Right atrium auricular region (tissue), 2 donors: ENCODE measurements at regions not wholly inside any gene's neighbourhood (a gene's known extent, or its start where the extent isn't known, plus 50 kb on each side); places are given as distances from the start of the nearest gene placed in this dataset.

Source experiments
- DNase-seq: peaks from one replicate; pipeline ENCODE4 v3.0.0-alpha.2; 2019; ENCODE audit warnings: low spot score
- H3K27ac ChIP-seq, 2 donors: fragments of 200-600 bp; sonication (generic); 1 replicate in 1 of 2; 2 replicates in 1 of 2; pipeline ENCODE4 v1.5.1; 2016 to 2019
- H3K27me3 ChIP-seq, 2 donors: fragments of 200-600 bp; sonication (generic); one replicate each; pipeline versions ENCODE4 v1.5.1 to v1.6.0; 2017 to 2019
- H3K36me3 ChIP-seq: fragments of 200-600 bp; sonication (generic); one replicate; pipeline ENCODE4 v1.5.1; 2016
- H3K4me1 ChIP-seq, 2 donors: fragments of 200-600 bp; sonication (generic); one replicate each; pipeline versions ENCODE4 v1.5.1 to v1.6.0; 2017 to 2019
- H3K4me3 ChIP-seq, 2 donors: fragments of 200-600 bp; sonication (generic); 1 replicate in 1 of 2; 2 replicates in 1 of 2; pipeline ENCODE4 v1.5.1; 2017 to 2019; ENCODE audit warnings: mild to moderate bottlenecking in 1 of 2, moderate library complexity in 1 of 2
- H3K9me3 ChIP-seq, 2 donors: fragments of 200-600 bp; sonication (generic); one replicate each; pipeline ENCODE4 v1.5.1; 2019
- CTCF ChIP-seq, 2 donors: fragments of 200-600 bp; sonication (generic); IDR thresholded peaks; one replicate each; pipeline ENCODE4 v1.5.1; 2019; ENCODE audit warnings: antibody characterized with exemption in 2 of 2

DNA sequence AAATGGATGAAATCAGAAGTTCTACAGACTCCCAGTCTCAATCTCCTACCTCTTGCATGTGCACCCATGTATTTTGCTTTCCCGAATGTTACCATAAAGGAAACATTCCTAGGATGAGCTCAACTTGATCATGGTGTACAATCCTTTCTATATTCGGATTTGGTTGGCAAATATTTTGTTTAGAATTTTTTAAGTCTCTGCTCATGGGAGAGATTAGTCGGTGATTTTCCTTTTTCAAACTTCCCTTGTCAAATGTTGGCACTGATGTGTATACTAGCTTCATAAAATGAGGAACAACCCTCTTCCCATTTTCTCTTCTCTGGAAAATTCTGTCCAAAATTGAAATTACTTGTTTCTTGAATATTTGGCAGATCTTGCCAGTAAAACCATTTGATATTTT, 317.6 kb upstream of the RASGRP1 start:
- H3K4me3 ChIP-seq: no peak overlapping the region
- DNase-seq: no peak
- H3K27ac ChIP-seq: no peak overlapping the region
- no peaks in the 10 kb centered on the region for H3K27me3 ChIP-seq
- peaks cover 0 to 11% of the 10 kb centered on the region in 2 donors for H3K4me1 ChIP-seq
- H3K36me3 ChIP-seq: no peaks in the 10 kb centered on the region
- no peaks in the 10 kb centered on the region for H3K9me3 ChIP-seq
- no peak for TF ChIP-seq CTCF (IDR thresholded peaks at IDR 0.05)

- peaks cover 0 to 11% of the 10 kb centered on the region in 2 donors for H3K4me1 ChIP-seq
- no peak for DNase-seq
- H3K36me3 ChIP-seq: no peaks in the 10 kb centered on the region
- no peak for TF ChIP-seq CTCF (IDR thresholded peaks at IDR 0.05)
- H3K9me3 ChIP-seq: no peaks in the 10 kb centered on the region
- H3K27ac ChIP-seq: no peak overlapping the region
- no peak overlapping the region for H3K4me3 ChIP-seq
- H3K27me3 ChIP-seq: no peaks in the 10 kb centered on the region
Measured at GRCh38 chr15:38883987-38884386, 319.4 kb upstream of the RASGRP1 start.

DNA sequence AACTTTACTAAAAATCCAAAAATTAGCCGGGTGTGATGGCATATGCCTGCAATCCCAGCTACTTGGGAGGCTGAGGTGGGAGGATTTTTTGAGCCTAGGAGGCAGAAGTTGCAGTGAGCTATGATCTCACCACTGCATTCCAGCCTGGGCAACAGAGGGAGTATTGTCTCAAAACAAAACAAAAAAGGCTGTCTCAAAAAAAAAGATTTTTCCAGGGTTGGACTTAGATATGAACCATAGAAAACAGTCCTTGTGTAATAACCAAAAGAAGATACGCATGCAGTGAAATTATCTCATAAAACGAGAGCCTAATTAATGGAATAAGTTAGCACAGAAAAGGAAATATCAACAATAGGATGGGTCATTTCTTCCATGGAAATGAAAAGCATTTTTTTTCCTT, 320.4 kb upstream of the RASGRP1 start:
- H3K4me1 ChIP-seq: peaks cover 0 to 11% of the 10 kb centered on the region in 2 donors
- H3K27ac ChIP-seq: no peak overlapping the region
- H3K4me3 ChIP-seq: no peak overlapping the region
- TF ChIP-seq CTCF (IDR thresholded peaks at IDR 0.05): no peak
- DNase-seq: no peak
- H3K36me3 ChIP-seq: no peaks in the 10 kb centered on the region
- no peaks in the 10 kb centered on the region for H3K9me3 ChIP-seq
- H3K27me3 ChIP-seq: no peaks in the 10 kb centered on the region

DNA sequence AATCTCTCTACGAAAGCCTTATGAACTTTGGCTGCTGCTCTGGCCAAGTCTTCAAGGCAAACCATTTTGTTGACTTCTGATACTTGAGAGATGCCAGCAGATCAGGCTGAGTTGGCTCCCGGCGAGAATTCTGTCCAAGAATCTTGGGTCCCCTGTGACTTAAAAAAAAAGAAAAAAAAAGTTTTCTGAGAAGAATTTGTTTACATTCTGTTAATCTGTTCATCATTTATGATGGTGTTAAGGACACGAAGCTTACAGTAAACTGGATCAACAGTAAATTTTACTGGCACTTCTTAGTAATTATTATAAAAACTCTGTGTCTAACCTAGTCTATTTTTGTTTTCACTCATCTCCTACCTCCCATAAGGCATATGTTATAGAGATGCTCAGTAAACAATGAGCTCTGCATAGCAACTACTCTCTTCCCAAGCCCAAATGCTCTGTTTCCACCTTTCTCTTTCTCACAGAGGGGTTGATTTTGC, 320.9 kb upstream of the RASGRP1 start:
- Histone ChIP-seq H3K27me3 (no peaks in the 10 kb centered on the region), H3K27ac (no peak overlapping the region), H3K4me3 (no peak overlapping the region), H3K4me1 (peaks cover 0 to 11% of the 10 kb centered on the region in 2 donors), H3K36me3 (no peaks in the 10 kb centered on the region), H3K9me3 (no peaks in the 10 kb centered on the region)
- TF ChIP-seq CTCF (IDR thresholded peaks at IDR 0.05): no peak
- no peak for DNase-seq

DNA sequence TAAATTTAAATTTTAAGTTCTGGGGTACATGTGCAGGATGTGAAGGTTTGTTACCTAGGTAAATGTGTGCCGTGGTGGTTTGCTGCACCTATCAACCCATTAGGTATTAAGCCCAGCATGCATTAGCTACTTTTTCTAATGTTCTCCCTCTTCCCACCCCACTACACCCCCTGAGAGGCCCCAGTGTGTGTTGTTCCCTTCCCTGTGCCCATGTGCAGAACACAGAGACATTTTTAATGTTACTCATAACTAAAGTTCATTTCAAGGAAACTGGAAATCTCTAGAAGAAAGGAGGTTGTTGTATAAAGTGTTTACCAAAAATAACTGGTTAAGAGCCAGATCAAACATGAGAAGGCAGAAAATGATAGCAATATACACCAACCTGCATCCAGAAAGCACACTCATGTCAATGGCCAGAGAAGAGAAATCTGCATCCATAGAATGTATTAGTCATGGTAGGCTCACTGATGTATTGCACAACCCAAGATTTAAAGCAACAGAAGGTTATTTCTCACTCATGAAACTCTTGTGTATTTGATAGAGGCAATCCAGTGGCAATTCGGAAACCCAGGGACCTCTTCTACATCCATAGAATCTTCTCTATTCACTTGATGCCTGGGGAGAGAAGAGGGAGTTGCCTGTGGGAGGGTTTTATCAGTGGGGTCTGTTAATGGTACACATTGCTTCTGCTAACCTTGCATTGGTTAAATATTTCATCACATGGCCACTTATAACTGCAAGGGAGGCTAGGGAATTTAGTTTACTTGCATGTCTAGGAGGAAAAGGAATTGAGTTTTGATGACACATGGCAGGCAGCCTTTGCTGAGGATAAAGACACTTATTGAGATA, 321.9 kb upstream of the RASGRP1 start:
- H3K4me3 ChIP-seq: no peak overlapping the region
- DNase-seq: no peak
- no peak for TF ChIP-seq CTCF (IDR thresholded peaks at IDR 0.05)
- H3K36me3 ChIP-seq: no peaks in the 10 kb centered on the region
- H3K27ac ChIP-seq: no peak overlapping the region
- H3K27me3 ChIP-seq: no peaks in the 10 kb centered on the region
- peaks cover 0 to 11% of the 10 kb centered on the region in 2 donors for H3K4me1 ChIP-seq
- H3K9me3 ChIP-seq: no peaks in the 10 kb centered on the region
